Kidney glomerular epithelial cell (primary cell): ENCODE measurements at regions not wholly inside any gene's neighbourhood (a gene's known extent, or its start where the extent isn't known, plus 50 kb on each side); places are given as distances from the start of the nearest gene placed in this dataset.

Experiments used
- DNase-seq: peaks from one replicate; lab custom pipeline; 2025; lab: John Stamatoyannopoulos, UW

GRCh38 chr13:42720858-42721219 lies 60.5 kb upstream of the FAM216B start:
- DNase-seq, result no peak

GRCh38 chr13:42722883-42723539 lies 58.4 kb upstream of the FAM216B start:
- DNase-seq, result no peak

GRCh38 chr13:42728507-42729180 lies 52.7 kb upstream of the FAM216B start:
- DNase-seq, result no peak

GRCh38 chr13:42729857-42730402 lies 51.5 kb upstream of the FAM216B start:
- no peak for DNase-seq
